ENCODE measurements at regions not wholly inside any gene's neighbourhood (a gene's known extent, or its start where the extent isn't known, plus 50 kb on each side); places are given as distances from the start of the nearest gene placed in this dataset.

- TF ChIP-seq POLR2A (IDR thresholded peaks at IDR 0.05; ENCODE audit: low read depth, low read length) (no peak), MXI1 (IDR thresholded peaks at IDR 0.05; ENCODE audit: borderline replicate concordance, low read depth, low read length) (no peak), CTCF (conservative IDR thresholded peaks at IDR 0.05; ENCODE audit: low read depth, low read length) (no peak), NFE2L2 (IDR thresholded peaks at IDR 0.05; ENCODE audit: low read depth, low read length) (no peak), SMC3 (IDR thresholded peaks at IDR 0.05; ENCODE audit: low read depth, low read length) (no peak), ELK1 (IDR thresholded peaks at IDR 0.05; ENCODE audit: borderline replicate concordance, low read depth, low read length) (no peak)
These were observed 78.0 kb upstream of the CLNK start for GRCh38 chr4:10762561-10762960.

Data from IMR-90 (cell line).